H54 (cell line): ENCODE measurements at regions not wholly inside any gene's neighbourhood (a gene's known extent, or its start where the extent isn't known, plus 50 kb on each side); places are given as distances from the start of the nearest gene placed in this dataset.

Experiments used
- DNase-seq: peaks from one replicate; pipeline ENCODE4 v3.0.0; 2011; ENCODE audit warnings: low spot score, mixed read lengths; ENCODE audit not compliant: insufficient read length
- FAIRE-seq: peaks from 3 replicates; lab custom pipeline; 2011; peaks lifted over from hg19 to GRCh38; lab: Jason Lieb, UNC
- POLR2A ChIP-seq: IDR thresholded peaks from 2 replicates; pipeline ENCODE4 v1.6.1; 2011; ENCODE audit warnings: low read depth, mild to moderate bottlenecking, low read length

DNA sequence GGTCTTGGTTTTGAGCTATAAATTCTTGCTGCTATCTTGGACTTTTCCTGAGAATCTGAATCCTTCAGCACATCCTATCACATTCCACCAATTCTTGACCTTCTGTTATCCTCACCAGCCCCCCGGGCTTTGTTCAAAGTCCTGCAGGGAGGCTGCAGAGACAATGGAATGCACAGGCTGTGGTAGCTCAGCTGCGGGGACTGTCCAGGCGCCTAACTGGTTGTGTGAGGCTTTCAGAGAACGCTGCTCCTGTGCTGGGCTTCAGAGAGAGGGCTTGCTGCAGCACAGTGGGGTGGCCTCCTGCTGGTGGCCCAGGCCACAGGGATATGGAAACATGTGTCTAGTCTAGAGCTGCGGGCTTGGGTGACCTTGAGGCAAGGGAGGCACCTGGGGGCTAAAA is 196.3 kb upstream of the GATB start:
- FAIRE-seq: no peak

GRCh38 chr4:151955721-151956380 is 195.0 kb upstream of the GATB start:
- TF ChIP-seq POLR2A: no peak
- FAIRE-seq (no peak), DNase-seq (no peak)

More for the DNA sequence above, 196.3 kb upstream of the GATB start:
- no peak for DNase-seq
- no peak for TF ChIP-seq POLR2A

GRCh38 chr4:151953795-151954372 is 193.1 kb upstream of the GATB start:
- FAIRE-seq: no peak

GRCh38 chr4:151953312-151953711 is 192.5 kb upstream of the GATB start:
- DNase-seq (no peak), FAIRE-seq (no peak)
- no peak for TF ChIP-seq POLR2A

More at GRCh38 chr4:151953795-151954372, 193.1 kb upstream of the GATB start:
- no peak for TF ChIP-seq POLR2A
- no peak for DNase-seq

DNA sequence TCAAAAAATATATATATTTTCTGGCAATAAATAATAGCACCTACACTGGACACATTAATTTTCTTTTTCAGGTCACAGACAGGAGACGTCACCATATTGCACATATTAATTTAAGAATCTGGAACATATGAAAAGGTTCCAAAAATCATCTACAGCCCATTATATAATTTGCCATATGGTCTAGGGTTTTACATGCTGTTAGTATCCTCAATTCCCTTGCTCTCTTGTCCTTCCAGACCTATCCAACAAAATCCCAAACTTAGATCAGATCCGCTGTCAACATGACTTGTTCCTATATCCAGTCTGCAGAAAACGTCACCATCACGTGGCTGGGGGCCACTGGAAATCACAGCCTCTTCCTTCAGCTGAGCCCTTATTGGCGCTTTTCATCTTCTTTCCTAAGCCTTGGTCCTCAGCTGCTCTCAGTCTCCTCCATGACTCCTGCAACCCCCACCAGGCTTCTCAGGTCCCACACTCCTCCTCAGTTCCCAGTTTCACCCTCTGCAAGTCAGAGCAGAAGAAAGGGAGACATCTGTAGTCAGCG is 192.0 kb upstream of the GATB start:
- TF ChIP-seq POLR2A: no peak
- no peak for FAIRE-seq
- DNase-seq: no peak

GRCh38 chr4:151952137-151952536 is 191.3 kb upstream of the GATB start:
- no peak for TF ChIP-seq POLR2A
- DNase-seq (no peak), FAIRE-seq (no peak)

DNA sequence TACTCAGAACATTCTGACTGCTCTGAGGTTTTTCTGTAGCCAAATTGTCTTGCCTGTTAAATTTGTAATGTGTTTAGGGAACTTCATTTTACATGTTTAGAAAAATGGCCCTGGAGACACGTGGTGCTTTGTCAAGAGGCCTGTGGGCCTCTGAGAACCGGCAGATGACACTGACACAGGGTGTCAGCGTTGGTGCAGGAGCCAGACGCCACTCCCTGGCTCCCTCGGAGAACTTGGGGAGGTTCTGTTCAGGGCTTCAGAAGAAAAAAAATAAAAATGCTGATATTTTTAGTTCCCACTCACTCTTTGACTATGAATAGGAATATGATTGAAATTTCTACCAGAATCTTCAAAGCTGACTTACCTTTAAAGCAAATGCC is 190.9 kb upstream of the GATB start:
- TF ChIP-seq POLR2A: no peak
- no peak for DNase-seq
- no peak for FAIRE-seq

GRCh38 chr4:151950993-151951670 is 190.3 kb upstream of the GATB start:
- TF ChIP-seq POLR2A: no peak
- DNase-seq: no peak
- no peak for FAIRE-seq

GRCh38 chr4:151948351-151949016 is 187.7 kb upstream of the GATB start:
- no peak for FAIRE-seq
- no peak for DNase-seq
- no peak for TF ChIP-seq POLR2A

GRCh38 chr4:151946718-151947117 is 185.9 kb upstream of the GATB start:
- FAIRE-seq (no peak), DNase-seq (no peak)
- TF ChIP-seq POLR2A: no peak

DNA sequence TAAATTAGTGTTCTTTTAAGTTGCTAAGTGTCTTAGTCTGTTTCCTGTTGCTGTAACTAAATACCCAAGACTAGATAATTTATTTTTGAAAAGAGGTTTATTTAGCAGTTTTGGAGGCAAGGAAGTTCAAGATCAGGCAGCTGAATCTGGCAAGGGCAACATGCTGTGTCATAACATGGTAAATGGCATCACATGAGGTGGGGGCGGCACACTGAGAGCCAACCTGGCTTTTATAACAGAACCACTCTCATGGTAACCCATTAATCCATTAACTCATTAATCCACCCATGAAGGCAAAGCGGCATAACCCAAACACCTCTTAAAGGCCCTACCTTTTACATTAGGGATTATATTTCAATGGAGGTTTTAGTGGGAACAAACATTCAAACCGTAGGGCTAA is 182.2 kb upstream of the GATB start:
- FAIRE-seq (no peak), DNase-seq (no peak)
- TF ChIP-seq POLR2A: no peak

DNA sequence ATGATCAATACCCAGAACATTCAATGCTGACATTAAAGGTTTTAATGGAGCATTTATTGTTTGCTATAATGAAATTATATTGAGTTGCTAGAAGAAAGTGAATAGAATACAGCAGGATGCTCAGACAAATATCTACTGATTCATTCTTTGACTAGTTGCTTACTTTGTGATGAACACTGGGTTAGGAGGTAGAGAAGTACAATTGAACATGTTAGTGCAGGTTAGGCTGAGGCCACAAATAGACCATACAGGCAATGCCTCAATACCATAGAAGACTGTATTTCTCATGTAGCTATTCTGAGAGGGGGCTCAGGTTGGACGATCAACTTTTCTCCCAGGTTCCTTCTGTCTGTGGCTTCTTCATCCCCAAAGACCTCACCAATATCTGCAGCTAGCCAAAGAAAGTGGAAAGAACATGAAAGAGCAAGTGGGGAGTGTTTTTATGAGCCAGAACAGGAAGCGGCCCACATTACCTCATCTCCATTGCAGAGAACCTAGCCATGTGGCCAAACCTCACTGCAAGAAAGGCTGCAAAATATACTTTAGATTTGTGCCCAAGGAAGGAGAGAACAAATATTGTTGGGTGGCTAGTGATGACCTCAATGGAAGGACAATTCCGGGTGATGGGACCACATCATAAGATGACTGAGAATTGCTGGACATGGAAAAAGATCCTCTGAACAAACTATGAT is 180.3 kb upstream of the GATB start:
- DNase-seq (no peak), FAIRE-seq (no peak)
- no peak for TF ChIP-seq POLR2A

DNA sequence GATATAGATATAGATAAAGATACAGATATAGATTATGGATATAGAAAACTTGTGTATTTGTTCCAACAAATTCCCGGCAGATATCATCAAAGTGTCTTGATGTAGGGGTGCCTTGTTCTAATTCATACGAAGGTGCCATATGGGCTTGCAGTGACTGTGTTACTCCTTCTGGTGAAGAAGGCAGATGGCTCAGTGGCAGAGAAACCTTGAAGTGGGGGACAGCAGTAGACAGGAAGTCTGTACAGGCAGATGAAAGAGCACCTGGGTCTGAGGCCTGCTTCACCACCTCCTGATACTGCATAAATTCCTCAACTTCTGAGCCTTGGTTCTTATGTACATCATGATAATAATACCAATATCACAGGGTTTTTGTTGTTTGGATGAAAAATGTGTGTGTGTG is 179.5 kb upstream of the GATB start:
- DNase-seq (no peak), FAIRE-seq (no peak)
- no peak for TF ChIP-seq POLR2A
